ENCODE measurements at regions not wholly inside any gene's neighbourhood (a gene's known extent, or its start where the extent isn't known, plus 50 kb on each side); places are given as distances from the start of the nearest gene placed in this dataset.

DNA sequence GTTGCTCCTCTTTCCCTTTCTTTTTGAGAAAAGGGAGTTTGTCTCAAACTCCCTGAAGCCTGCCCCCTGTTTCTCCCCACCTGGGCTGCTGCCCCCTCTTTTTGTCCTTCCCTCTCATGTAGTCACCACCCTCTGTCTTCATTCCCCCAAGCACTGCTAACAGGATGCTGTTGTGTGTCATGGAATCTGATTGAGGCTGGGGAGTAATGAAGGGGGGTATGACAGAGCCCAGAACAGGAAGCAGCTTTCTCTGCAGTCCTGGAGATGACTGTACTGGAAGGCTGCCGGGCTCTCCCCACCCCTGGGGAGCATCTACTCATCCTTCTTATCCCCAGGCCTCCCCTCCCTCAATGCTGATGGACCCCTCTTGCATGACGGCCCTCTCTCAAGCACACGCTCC is 181.6 kb downstream of the ABHD5 start:
- peak; percentile 78; the same call in 1 of the 2 replicates for TF ChIP-seq TEAD4 (IDR thresholded peaks at IDR 0.05; ENCODE audit: borderline replicate concordance, insufficient read depth)
- TF ChIP-seq YY1 (IDR thresholded peaks at IDR 0.05; ENCODE audit: low read depth), result no peak
- no peak for TF ChIP-seq REST (IDR thresholded peaks at IDR 0.05; ENCODE audit: low read depth, low read length)
- TF ChIP-seq JUND (IDR thresholded peaks at IDR 0.05), result peak; percentile 91
- TF ChIP-seq, protein P1, sequence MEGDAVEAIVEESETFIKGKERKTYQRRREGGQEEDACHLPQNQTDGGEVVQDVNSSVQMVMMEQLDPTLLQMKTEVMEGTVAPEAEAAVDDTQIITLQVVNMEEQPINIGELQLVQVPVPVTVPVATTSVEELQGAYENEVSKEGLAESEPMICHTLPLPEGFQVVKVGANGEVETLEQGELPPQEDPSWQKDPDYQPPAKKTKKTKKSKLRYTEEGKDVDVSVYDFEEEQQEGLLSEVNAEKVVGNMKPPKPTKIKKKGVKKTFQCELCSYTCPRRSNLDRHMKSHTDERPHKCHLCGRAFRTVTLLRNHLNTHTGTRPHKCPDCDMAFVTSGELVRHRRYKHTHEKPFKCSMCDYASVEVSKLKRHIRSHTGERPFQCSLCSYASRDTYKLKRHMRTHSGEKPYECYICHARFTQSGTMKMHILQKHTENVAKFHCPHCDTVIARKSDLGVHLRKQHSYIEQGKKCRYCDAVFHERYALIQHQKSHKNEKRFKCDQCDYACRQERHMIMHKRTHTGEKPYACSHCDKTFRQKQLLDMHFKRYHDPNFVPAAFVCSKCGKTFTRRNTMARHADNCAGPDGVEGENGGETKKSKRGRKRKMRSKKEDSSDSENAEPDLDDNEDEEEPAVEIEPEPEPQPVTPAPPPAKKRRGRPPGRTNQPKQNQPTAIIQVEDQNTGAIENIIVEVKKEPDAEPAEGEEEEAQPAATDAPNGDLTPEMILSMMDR (IDR thresholded peaks at IDR 0.05), result no peak
- peak; percentile 62; the same call in 1 of the 2 replicates for TF ChIP-seq RCOR1 (IDR thresholded peaks at IDR 0.05; ENCODE audit: low read length)
